ENCODE measurements at regions not wholly inside any gene's neighbourhood (a gene's known extent, or its start where the extent isn't known, plus 50 kb on each side); places are given as distances from the start of the nearest gene placed in this dataset.
A peak's percentile ranks its signal among the peaks of the same experiment; 100 is the strongest.
"Not testable (repeated sequence)": the region's sequence is repeated elsewhere in the genome, so short reads cannot be mapped to it uniquely, and the experiment has no call there.

DNA sequence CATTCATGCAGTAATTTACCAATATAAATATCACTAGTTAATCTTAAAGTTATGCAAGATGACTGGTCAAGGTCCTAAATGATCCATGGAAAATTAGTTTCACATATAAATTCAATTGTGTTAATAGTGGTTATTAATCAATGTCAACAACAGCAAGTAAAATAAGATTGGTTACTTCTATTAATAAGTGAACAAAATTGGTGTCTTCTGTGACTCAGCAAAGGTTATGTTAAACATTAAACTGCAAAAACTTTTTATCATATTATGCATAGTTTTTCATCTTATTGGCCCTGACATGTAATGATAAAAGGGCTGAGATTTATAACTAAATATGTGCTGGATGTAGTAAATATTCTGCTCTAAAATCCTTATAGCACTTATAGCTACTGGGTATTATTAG, 359.0 kb upstream of the UBE2E3 start:
- DNase-seq (ENCODE audit: extremely low read depth, low read depth): no peak

DNA sequence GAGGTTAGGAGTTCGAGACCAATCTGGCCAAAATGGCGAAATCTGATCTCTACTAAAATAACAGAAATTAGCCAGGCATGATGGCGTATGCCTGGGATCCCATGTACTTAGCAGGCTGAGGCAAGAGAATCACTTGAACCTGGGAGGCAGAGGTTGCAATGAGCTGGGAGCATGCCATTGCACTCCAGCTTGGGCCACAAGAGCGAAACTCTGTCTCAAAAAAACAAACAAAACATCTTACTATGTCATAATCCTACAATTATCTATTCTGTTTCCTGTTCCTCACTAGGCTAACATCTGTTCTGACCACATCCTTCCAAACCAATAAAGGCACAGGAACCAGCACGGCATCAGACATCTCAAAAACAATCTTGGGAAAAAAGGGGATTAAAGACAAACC, 361.8 kb upstream of the UBE2E3 start:
- DNase-seq (ENCODE audit: extremely low read depth, low read depth): no peak

DNA sequence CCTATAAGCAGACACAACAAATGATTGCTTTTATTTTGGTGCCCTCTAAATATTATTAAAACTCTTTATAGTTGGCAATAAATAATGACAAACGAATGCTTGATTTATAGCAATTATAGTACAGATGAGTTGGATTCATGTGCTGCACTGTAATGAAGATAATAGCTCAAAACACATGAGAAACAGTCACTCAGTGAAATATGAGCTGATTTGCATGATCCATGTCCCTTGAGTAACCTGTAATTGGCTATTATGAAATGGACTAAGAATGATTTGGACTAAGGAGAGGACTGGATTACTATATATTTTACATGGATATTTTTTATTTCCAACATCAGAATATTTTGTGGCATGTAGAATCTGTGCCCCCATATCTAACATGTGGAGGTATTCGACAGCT, 365.6 kb upstream of the UBE2E3 start:
- DNase-seq (ENCODE audit: extremely low read depth, low read depth): no peak

DNA sequence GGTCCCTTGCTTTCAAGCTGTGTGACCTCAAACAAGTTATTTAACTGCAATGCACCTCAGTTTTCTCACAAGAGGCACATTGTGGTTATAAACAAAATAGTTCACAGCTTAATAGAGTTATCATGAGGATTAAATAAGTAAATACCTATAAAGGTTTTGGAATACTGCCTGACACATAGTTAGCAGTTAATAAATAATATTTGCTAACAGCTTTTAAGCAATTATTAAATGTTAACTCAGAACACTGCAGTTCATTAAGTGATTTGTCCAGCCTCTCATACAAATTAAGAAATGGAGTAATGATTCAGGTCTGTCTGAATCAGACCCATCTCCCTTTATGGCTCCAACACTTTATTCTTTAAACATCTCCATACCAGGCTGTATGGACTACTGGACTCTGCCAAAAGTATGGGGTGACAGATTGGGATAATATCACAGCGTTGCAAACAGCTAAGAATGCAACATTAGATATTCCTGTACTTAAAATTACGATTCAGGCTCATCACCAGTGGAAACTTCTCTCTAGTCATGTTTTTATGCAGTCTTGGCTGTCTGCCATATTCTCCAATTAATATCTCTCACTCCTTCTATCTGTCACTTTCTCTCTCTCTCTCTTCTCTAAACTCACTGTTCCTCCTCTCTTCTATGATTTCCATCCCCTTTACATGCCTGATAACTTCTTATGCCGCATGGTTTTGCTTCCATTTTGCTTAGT, 370.6 kb upstream of the UBE2E3 start:
- no peak for DNase-seq (ENCODE audit: extremely low read depth, low read depth)

DNA sequence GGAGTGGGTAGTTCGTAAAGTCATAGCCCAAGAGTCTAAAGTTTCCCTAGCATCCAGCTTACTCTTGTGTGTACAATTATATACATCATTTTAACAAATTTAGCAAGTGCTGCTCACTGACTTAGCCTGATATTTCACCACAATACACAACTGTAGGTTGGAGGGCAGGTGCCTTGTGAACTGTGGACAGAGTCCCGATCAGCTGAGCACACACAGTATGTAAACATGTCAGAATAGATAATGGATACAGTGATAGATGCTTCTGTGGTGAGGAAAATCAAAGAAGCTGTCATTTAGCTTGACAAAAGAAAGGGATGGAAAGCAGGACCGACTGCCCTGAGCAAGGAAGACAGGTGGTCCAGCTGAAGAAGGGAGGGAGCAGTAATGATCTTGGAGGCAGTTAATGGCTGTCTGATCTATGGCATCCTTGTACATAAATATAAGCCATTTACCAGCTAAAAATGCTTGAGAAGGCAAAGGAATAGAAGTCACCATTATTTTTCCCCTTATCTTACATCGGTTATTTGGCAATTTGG, 372.8 kb upstream of the UBE2E3 start:
- DNase-seq (ENCODE audit: extremely low read depth, low read depth): no peak

DNA sequence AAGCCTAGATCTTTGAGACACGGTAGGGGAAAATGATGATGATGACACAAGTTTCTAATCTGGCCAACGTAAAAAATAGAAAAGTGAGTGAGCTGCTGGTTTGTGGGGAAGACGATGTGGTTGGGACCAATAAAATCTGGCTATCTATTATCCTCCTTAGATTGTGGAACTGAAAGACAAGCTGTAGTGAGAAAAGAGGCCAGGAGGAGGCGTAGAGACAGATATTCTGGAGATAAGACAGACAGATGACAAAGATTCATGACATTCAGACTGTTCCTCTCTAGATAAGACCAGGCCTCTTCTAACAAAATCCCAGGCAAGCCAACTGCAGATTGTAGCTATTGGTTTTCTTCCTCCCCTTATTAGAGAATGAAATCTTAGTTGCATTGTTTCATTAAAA, 376.3 kb upstream of the UBE2E3 start:
- DNase-seq (ENCODE audit: extremely low read depth, low read depth): peak; percentile 17

DNA sequence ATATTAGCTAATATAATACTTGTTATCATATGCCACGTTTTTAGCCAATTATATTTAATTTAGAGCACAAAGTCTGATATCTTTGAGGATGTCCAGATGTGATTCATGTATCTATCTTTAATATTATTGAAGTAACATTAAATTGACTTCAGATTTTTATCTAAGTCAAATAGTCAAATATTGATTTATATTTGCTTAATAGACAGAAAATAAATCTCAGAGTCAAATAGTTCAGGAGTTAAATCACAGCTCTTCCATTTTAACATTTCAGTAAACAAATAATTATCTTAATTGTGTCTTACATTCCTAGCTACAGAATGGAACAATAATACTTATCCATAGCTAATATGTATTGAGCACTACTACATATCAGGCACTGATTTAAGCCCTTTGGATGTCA, 379.4 kb upstream of the UBE2E3 start:
- DNase-seq (ENCODE audit: extremely low read depth, low read depth): no peak

DNA sequence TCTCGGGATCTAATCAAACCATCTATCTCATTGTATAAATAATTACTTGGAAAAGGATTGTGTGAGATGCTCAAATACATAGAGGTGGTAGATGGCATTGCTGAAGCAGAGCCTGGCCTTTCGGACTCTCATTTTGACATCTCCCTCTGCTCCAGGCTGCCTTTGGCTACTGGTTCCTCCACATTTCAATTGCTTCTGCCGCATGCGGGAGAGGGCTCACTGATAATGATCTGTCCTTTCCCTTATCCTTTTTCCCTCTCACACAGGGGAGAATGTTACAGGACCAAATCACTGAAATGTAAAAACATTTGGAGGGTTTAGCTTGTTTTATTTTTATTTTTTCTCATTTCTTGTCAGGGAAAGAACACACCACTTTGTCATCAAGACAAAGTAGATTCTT, 380.6 kb upstream of the UBE2E3 start:
- DNase-seq (ENCODE audit: extremely low read depth, low read depth): no peak

DNA sequence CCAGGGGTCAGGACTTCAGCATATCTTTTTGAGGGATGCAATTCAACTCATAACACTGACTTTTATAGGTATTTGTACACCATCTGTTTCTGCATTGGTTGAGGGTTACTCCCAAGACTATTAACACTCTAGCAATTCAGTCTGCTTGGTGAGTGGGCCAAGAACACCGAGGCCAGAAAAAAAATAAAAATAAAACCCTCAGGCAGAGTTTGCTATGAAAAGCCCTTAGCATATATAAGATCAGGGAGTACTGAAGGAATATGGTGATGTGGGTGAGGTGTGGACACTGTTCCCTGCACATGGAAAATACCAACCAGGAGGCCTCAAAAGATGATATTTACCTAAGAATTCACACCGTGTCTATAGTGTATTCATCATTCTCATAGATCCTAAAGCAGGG, 383.2 kb upstream of the UBE2E3 start:
- DNase-seq (ENCODE audit: extremely low read depth, low read depth): no peak

DNA sequence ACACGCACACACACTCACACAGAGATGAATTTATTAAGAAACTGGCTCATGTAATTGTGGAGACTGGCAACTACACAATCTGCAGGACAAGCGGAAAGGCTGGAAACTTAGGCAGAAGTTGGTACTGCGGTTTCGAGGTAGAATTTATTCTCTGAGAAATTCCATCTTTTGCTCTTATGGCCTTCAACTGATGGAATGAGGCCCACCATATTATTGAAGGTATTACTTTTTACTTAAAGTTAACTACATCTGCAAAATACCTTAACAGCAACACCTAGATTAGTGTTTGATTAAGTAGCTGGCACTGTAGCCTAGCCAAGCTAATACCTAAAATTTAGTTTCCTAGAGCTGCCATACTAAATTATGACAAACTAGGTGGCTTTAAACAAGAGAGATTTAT, 384.0 kb upstream of the UBE2E3 start:
- DNase-seq (ENCODE audit: extremely low read depth, low read depth): no peak

DNA sequence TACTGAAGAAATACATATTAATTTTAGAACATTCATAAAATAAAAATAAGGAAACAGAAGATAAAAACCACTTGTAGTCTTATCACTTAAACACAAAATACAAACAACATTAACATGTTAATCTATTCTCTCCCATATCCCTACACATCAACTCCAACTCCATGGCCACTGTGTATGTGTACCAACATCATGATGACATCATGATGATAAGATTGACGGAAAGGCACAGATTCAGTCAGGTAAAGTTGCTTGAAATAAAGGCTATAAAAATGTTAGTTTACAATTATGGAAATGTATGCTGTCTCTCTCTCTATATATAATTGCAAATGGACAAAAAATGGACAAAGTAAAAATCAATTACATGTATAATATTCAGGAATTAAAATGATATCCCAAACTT, 388.5 kb upstream of the UBE2E3 start:
- no peak for DNase-seq (ENCODE audit: extremely low read depth, low read depth)

DNA sequence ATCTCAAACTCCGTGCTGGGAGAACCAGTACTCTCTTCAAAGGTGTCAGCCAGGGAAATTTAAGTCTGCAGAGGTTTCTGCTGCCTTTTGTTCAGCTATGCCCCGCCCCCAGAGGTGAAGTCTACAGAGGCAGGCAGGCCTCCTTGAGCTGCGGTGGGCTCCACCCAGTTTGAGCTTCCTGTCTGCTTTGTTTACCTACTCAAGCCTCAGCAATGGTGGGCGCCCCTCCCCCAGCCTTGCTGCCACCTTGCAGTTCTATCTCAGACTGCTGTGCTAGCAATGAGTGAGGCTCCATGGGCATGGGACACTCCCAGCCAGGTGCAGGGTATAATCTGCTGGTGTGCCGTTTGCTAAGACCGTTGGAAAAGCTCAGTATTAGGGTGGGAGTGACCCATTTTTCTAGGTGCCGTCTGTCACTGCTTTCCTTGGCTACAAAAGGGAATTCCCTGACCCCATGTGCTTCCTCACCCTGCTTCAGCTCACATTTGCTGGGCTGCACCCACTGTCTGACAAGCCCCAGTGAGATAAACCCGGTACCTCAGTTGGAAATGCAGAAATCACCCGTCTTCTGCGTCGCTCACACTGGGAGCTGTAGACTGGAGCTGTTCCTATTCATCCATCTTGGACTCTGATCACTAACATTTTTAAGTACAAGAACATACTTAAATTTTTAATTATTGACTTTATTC, 389.2 kb upstream of the UBE2E3 start:
- not testable (repeated sequence) for DNase-seq (ENCODE audit: extremely low read depth, low read depth)

DNA sequence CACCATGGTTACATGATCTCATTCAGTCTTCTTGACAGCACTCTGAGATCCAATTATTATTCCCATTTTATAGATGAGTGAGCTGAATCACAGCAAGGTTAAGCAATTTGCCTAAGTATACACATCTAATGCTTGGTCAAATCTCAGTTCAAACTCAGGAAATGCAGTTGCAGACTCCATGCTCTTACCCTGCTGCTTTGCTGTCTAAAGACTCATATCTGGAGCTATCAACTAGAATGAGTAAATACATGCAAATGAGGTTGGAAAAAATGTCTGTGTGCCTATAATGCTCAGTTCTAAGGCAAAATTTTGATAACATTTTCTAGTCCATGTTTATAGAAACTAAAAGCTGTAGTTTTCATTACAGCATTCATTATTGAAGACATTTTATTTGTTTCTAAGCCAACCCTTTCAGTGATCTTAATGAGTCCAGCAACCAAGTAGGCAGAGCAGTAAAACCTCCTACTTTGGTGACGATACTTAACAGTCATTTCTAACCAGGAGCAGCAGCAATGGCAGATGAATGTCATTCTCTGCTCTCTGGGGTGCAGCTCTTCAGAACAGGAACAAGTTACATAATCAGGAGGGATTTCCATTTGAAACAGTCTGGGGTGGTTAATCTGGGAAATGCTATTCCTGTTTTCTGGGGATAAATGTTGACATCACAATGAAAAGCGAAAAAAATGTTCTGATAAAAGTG, 396.8 kb upstream of the UBE2E3 start:
- no peak for DNase-seq (ENCODE audit: extremely low read depth, low read depth)

DNA sequence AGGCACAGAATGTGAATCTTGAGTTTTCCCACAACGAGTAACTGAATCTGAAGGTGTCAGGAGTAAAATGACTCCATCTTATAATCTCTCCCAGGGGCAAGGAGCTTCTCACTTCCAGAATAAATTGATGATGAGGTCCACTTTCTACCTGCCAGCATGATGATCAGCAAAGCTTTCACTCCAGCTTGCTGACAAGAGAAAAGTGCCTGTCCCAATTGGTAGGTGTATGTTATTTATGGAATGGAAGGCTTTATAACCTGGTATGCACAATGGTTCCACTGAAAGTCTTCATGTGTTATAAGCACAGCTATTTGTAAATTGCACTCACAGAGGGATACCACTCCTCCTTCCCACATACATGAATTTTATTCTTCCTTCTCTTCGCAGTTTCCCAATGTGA, 401.0 kb upstream of the UBE2E3 start:
- no peak for DNase-seq (ENCODE audit: extremely low read depth, low read depth)

DNA sequence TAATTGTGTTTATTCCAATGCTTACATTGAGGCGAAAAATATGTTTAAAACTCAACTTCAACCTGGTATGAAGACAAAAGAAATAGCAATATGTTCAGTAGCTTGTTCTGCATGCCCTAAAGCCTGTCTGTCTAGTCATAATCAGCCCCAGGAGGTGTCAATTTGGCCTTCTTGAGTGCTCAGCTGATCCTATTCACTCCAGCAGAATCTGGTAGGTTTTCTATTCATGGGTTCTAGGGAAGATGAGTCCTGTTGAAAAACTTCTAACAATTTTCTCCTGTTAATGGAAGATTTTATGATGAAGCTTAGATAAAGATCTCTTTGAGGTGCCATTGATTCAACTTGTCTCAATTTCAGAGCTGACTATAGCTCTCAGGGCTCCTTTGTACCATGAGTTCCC, 402.0 kb upstream of the UBE2E3 start:
- DNase-seq (ENCODE audit: extremely low read depth, low read depth): no peak

DNA sequence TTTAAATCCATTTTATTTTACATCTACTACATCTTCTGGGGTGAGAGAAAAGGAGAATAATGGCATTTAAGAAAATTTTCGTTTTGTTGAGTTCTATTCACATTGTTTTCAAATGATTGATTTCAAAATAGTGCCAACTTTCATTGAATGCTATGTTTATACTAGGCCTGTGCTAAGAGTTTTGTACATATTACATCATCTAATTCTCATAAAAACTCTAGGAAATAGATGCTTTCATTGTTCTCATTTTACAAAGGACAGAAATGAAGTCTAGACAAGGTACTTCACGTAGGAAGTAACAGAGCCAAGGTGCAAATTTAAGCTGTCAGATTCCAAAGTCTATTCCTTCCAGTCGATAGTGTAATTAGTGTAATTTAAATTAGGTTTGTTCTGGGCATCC, 402.8 kb upstream of the UBE2E3 start:
- DNase-seq (ENCODE audit: extremely low read depth, low read depth): no peak

DNA sequence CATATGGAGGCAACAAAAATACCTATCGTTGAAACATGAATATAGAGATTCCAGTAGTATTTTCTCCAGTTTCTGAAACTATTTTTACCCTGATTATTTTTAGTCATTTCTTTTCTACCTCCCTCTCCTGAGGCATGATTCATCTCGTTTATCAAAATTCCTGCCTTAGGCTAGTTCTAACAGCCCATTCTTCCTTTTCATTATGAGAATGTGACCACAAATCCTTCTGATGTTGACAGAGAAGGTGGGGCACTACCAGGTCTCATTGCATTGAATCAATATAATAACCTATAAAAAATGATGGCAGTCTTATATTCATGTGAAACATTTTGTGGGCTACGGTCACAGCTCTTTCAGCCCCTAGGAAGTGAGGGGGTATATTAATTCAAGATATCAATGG, 406.5 kb upstream of the UBE2E3 start:
- DNase-seq (ENCODE audit: extremely low read depth, low read depth): no peak

DNA sequence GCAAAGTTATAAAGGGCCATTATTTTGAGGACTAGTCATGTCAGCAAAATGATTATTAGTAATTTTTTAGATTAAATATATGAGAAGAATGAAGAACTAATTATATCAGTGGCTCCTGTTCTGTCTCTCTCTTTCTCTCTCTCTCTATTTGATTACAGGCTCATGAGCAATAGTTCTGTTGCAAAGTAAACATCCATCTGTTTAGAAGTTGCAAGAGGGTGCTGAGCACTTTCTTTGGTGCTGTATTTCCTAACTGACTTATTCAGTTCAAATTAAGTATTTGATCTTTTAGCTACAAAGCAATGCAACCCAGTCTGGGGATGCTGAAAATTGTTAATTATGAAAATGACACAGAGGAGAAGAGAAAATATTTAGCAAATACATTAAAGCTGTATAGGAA, 408.1 kb upstream of the UBE2E3 start:
- no peak for DNase-seq (ENCODE audit: extremely low read depth, low read depth)

DNA sequence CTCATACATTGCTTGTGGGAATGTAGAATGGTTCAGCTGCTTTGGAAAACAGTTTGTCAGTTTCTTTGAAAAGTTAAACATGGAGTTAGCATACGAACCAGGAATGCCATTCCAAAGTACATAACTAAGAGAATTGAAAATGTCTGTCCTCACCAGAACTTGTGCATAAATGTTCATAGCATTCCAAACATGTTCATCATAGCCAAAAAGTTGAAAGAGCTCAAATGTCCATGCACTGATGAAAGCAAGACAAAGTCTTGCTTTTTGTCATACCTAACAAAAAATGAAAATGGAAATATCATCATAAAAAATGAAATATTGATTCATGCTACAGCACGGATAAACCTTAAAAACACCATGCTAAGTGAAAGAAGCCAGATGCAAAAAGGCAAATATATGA, 408.8 kb upstream of the UBE2E3 start:
- no peak for DNase-seq (ENCODE audit: extremely low read depth, low read depth)

DNA sequence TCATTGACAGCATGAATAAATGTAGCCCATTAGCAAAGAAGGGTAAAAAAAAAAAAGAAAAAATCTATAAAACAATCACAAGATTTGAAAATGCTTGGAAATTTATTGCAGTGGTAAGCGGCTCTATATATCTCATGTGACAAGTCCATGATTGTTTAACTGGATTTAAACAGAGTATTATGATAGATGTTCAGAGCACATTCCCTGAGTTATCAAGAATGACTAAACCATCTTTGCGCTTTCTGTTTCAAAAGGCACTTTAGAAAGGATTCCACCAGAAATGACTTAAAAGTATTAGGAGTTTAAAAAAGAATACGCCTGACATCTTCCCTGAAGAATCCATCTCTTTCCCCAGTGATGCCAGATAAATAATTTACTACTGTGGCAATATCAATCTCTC, 409.5 kb upstream of the UBE2E3 start:
- DNase-seq (ENCODE audit: extremely low read depth, low read depth): no peak

DNA sequence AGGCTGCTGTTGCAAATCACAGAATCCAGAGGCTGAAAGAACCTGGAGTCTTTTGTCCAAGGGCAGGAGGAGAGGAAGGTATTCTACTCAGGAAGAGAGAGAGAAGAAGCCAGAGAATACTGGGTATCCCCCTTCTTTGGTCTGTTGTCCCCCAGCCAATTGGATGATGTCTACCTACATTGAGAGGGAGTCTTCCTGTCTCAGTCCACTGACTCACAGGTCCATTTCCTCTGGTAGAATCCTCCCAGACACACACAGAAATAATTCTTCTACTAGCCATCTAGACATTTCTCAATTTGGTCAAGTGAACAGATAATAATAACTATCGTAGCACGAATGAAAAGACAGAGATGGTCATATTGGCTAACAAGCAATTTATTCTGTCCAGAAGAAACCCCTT, 416.4 kb upstream of the UBE2E3 start:
- DNase-seq (ENCODE audit: extremely low read depth, low read depth): no peak

DNA sequence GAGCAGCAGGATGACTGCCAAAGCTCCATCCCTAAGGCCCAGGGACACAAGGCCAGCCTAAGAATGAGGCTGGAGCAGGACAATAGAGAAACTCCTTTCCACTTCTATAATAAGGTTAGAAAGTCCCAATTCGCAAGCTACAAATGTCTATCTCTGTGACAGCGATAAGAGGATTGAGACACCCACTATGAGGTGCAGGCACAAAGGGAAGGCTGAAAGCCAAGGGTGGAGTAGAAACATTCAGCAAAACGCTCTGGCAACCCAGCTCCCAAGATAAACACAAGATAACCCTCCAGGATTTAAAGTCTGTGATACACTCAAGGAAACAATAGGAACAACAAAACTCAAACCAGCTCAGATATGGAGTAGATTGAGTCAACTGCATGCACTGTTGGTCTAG, 418.0 kb upstream of the UBE2E3 start:
- DNase-seq (ENCODE audit: extremely low read depth, low read depth): no peak

All from NCI-H460 (cell line).